Adrenal gland (tissue), 5 donors: ENCODE measurements at regions not wholly inside any gene's neighbourhood (a gene's known extent, or its start where the extent isn't known, plus 50 kb on each side); places are given as distances from the start of the nearest gene placed in this dataset.

Experiments used
- POLR2A ChIP-seq, 2 donors: fragments of 450-650 bp; IDR thresholded peaks; one replicate each; pipeline ENCODE4 v1.6.1; 2017; ENCODE audit warnings: antibody characterized with exemption in 2 of 2, mild to moderate bottlenecking in 2 of 2, moderate library complexity in 1 of 2
- TF ChIP-seq, protein P1 (sequence below), 6 experiments: fragments of 450-650 bp in 4 of 6; fragments of 200-600 bp in 2 of 6; sonication (generic) in 1 of 6; IDR thresholded peaks; 1 replicate in 5 of 6; 2 replicates in 1 of 6; pipeline versions ENCODE4 v1.5.1 to v1.8.0; 2016 to 2021; ENCODE audit warnings: antibody characterized with exemption in 6 of 6, mild to moderate bottlenecking in 2 of 6, moderate library complexity in 1 of 6
- donor health status: DM: no; HTN: no; CAD: no.

DNA sequence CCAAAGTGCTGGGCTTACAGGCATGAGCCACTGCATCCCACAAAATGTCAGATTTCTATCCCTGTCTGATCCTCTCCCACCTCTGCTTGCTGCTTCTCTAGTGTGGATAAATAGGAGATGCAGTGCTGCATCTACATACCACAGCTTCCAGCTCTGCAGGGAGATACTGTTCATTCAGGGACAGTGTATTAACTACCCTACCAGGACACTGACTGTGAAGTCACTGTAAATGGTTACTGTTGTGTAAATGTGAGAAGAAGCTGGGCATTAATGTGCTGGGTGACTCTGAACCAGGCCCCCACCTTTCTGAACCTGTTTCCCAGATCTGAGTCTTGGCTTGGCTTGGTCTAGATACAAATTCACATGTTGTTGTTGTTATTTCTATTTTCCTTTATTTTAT, 488.6 kb upstream of the SULF2 start:
- TF ChIP-seq, protein P1, sequence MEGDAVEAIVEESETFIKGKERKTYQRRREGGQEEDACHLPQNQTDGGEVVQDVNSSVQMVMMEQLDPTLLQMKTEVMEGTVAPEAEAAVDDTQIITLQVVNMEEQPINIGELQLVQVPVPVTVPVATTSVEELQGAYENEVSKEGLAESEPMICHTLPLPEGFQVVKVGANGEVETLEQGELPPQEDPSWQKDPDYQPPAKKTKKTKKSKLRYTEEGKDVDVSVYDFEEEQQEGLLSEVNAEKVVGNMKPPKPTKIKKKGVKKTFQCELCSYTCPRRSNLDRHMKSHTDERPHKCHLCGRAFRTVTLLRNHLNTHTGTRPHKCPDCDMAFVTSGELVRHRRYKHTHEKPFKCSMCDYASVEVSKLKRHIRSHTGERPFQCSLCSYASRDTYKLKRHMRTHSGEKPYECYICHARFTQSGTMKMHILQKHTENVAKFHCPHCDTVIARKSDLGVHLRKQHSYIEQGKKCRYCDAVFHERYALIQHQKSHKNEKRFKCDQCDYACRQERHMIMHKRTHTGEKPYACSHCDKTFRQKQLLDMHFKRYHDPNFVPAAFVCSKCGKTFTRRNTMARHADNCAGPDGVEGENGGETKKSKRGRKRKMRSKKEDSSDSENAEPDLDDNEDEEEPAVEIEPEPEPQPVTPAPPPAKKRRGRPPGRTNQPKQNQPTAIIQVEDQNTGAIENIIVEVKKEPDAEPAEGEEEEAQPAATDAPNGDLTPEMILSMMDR (IDR thresholded peaks at IDR 0.05) = no peak
- TF ChIP-seq POLR2A (IDR thresholded peaks at IDR 0.05) = no peak
